ENCODE measurements at regions not wholly inside any gene's neighbourhood (a gene's known extent, or its start where the extent isn't known, plus 50 kb on each side); places are given as distances from the start of the nearest gene placed in this dataset.

DNA sequence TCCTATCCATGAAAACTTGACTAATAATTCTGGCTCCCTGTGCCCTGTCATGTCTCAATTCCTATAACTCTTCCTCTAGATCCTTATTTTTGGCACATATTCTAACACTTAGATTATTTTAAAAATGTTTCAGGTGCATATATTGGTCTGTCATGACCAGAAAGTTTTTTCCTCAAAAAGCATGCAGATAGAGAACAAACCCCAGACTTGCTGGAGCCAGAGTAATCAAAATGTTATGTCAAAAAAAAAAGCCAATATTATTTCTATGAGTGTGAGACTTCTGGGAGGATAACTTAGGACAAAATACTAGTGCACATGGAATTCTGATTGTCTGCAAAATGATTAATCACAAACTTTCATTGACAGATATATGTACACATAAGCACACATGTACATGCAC is 135.1 kb upstream of the MROH9 start:
- Histone ChIP-seq H3K9ac (ENCODE audit: low read length in 3 of 3) (no peak overlapping the region), H3K27me3 (ENCODE audit: control insufficient read depth, insufficient read depth, low read length) (no peaks in the 10 kb centered on the region), H3K36me3 (ENCODE audit: control insufficient read depth in 2 of 3, insufficient read depth in 3 of 3, low read length in 3 of 3) (no peaks in the 10 kb centered on the region), H3K4me1 (ENCODE audit: control insufficient read depth in 2 of 3, insufficient read depth in 2 of 3, low read depth in 1 of 3, low read length in 3 of 3) (no peaks in the 10 kb centered on the region), H3K9me3 (ENCODE audit: control insufficient read depth in 2 of 3, insufficient read depth in 1 of 3, low read length in 3 of 3) (no peaks in the 10 kb centered on the region), H3K4me3 (ENCODE audit: low read length in 3 of 3) (no peak overlapping the region), H3K27ac (ENCODE audit: low read depth in 2 of 2, low read length in 2 of 2) (no peak overlapping the region)
- intact Hi-C loops (cut with DNase I) = no loop called here
- DNase-seq = no peak
- no peak for FAIRE-seq
- TF ChIP-seq, protein P1, sequence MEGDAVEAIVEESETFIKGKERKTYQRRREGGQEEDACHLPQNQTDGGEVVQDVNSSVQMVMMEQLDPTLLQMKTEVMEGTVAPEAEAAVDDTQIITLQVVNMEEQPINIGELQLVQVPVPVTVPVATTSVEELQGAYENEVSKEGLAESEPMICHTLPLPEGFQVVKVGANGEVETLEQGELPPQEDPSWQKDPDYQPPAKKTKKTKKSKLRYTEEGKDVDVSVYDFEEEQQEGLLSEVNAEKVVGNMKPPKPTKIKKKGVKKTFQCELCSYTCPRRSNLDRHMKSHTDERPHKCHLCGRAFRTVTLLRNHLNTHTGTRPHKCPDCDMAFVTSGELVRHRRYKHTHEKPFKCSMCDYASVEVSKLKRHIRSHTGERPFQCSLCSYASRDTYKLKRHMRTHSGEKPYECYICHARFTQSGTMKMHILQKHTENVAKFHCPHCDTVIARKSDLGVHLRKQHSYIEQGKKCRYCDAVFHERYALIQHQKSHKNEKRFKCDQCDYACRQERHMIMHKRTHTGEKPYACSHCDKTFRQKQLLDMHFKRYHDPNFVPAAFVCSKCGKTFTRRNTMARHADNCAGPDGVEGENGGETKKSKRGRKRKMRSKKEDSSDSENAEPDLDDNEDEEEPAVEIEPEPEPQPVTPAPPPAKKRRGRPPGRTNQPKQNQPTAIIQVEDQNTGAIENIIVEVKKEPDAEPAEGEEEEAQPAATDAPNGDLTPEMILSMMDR (IDR thresholded peaks at IDR 0.05; ENCODE audit: borderline replicate concordance, extremely low read depth, insufficient read depth) = no peak

DNA sequence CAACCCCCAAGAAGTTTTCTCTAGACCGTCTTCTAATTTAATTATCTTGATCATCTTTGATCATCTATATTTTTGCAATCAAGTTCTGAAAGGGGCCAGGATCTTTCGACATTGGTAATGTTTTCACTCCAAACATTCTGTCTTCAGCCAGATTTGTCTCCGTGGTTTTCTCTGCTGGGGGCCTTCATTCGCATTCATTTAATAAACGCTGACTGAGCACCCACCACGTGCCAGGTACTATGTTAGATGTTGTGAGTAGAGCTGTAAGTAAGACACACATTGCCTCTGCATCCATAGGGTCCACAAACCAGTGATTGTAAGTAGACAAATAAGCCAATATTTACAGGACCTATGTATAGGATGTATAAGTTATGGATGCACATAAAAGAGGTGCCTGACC is 134.5 kb upstream of the MROH9 start:
- FAIRE-seq = no peak
- Histone ChIP-seq H3K9ac (ENCODE audit: low read length in 3 of 3) (no peak overlapping the region), H3K9me3 (ENCODE audit: control insufficient read depth in 2 of 3, insufficient read depth in 1 of 3, low read length in 3 of 3) (no peaks in the 10 kb centered on the region), H3K4me1 (ENCODE audit: control insufficient read depth in 2 of 3, insufficient read depth in 2 of 3, low read depth in 1 of 3, low read length in 3 of 3) (no peaks in the 10 kb centered on the region), H3K27ac (ENCODE audit: low read depth in 2 of 2, low read length in 2 of 2) (no peak overlapping the region), H3K36me3 (ENCODE audit: control insufficient read depth in 2 of 3, insufficient read depth in 3 of 3, low read length in 3 of 3) (no peaks in the 10 kb centered on the region), H3K4me3 (ENCODE audit: low read length in 3 of 3) (no peak overlapping the region), H3K27me3 (ENCODE audit: control insufficient read depth, insufficient read depth, low read length) (no peaks in the 10 kb centered on the region)
- TF ChIP-seq, protein P1 (IDR thresholded peaks at IDR 0.05; ENCODE audit: borderline replicate concordance, extremely low read depth, insufficient read depth) = no peak
- intact Hi-C loops (cut with DNase I) = no loop called here
- DNase-seq = no peak

DNA sequence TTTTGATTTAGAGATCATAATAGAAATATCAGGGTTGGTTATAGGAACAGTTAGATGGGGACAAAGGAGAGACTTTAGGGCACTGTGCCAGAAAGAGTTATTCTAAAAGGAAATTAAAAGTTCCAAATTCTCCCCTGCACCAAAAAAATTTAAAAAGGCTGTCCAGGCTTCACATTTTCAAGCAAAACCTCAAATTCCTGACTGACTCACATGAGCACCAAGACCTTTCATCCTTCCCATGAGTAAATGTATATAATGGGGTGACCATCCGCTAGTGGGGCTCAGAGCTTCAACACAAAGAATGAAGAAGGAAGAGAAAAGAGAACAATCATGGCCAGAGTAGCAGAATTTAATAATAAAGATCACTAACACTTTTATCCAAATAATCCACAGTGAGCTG is 131.6 kb upstream of the MROH9 start:
- Histone ChIP-seq H3K4me1 (ENCODE audit: control insufficient read depth in 2 of 3, insufficient read depth in 2 of 3, low read depth in 1 of 3, low read length in 3 of 3) (no peaks in the 10 kb centered on the region), H3K27me3 (ENCODE audit: control insufficient read depth, insufficient read depth, low read length) (no peaks in the 10 kb centered on the region), H3K27ac (ENCODE audit: low read depth in 2 of 2, low read length in 2 of 2) (no peak overlapping the region), H3K9ac (ENCODE audit: low read length in 3 of 3) (no peak overlapping the region), H3K36me3 (ENCODE audit: control insufficient read depth in 2 of 3, insufficient read depth in 3 of 3, low read length in 3 of 3) (no peaks in the 10 kb centered on the region), H3K4me3 (ENCODE audit: low read length in 3 of 3) (no peak overlapping the region), H3K9me3 (ENCODE audit: control insufficient read depth in 2 of 3, insufficient read depth in 1 of 3, low read length in 3 of 3) (no peaks in the 10 kb centered on the region)
- DNase-seq (no peak), FAIRE-seq (no peak)
- intact Hi-C loops (cut with DNase I) = no loop called here
- TF ChIP-seq, protein P1 (IDR thresholded peaks at IDR 0.05; ENCODE audit: borderline replicate concordance, extremely low read depth, insufficient read depth) = no peak

DNA sequence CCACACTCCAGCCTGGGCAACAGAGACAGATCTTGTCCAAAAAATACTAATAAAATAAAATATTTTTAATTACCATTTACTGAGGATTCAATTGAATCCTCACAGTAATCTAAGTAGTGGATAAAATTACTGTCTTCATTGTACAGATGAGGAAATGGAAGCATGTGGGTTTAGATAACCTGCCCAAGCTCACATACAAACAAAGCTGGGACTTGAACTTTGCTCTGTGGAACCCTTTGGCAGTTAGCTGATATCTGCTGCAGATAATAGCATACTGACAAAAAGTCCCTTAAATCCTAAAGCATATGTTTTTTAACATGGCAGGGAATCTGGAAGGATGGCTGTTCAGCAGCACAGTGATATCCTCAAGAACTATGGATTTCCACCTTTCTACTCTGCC is 130.9 kb upstream of the MROH9 start:
- TF ChIP-seq, protein P1 (IDR thresholded peaks at IDR 0.05; ENCODE audit: borderline replicate concordance, extremely low read depth, insufficient read depth) = no peak
- H3K4me3 ChIP-seq (ENCODE audit: low read length in 3 of 3) = no peak overlapping the region
- DNase-seq = no peak
- H3K9me3 ChIP-seq (ENCODE audit: control insufficient read depth in 2 of 3, insufficient read depth in 1 of 3, low read length in 3 of 3) = no peaks in the 10 kb centered on the region
- no peak overlapping the region for H3K27ac ChIP-seq (ENCODE audit: low read depth in 2 of 2, low read length in 2 of 2)
- no peak overlapping the region for H3K9ac ChIP-seq (ENCODE audit: low read length in 3 of 3)
- FAIRE-seq = no peak
- intact Hi-C loops (cut with DNase I) = no loop called here
- H3K27me3 ChIP-seq (ENCODE audit: control insufficient read depth, insufficient read depth, low read length) = no peaks in the 10 kb centered on the region
- no peaks in the 10 kb centered on the region for H3K4me1 ChIP-seq (ENCODE audit: control insufficient read depth in 2 of 3, insufficient read depth in 2 of 3, low read depth in 1 of 3, low read length in 3 of 3)
- H3K36me3 ChIP-seq (ENCODE audit: control insufficient read depth in 2 of 3, insufficient read depth in 3 of 3, low read length in 3 of 3) = no peaks in the 10 kb centered on the region

Data from kidney (tissue), 13 donors.